ENCODE measurements at regions not wholly inside any gene's neighbourhood (a gene's known extent, or its start where the extent isn't known, plus 50 kb on each side); places are given as distances from the start of the nearest gene placed in this dataset.

- no peak overlapping the region for H2AFZ ChIP-seq (ENCODE audit: low read depth, low read length)
- WGBS (ENCODE audit: insufficient coverage, low coverage, missing lambda C conversion rate) = 5% methylated on average over 1 of the region's 1 CpG
- no peak overlapping the region for H3K9ac ChIP-seq (ENCODE audit: insufficient read depth in 1 of 2, low read depth in 2 of 2, low read length in 2 of 2)
- TF ChIP-seq MNT (conservative IDR thresholded peaks at IDR 0.05) (no peak), ZBTB5 (IDR thresholded peaks at IDR 0.05) (no peak), ZNF764 (CRISPR knock-in tag; IDR thresholded peaks at IDR 0.05; ENCODE audit: low read depth) (no peak), CCAR2 (IDR thresholded peaks at IDR 0.05; ENCODE audit: low read depth, low read length) (no peak), SLC30A9 (CRISPR knock-in tag; IDR thresholded peaks at IDR 0.05) (no peak), ELF4 (CRISPR knock-in tag; IDR thresholded peaks at IDR 0.05) (no peak), BCOR (IDR thresholded peaks at IDR 0.05) (no peak), MBD1 (CRISPR knock-in tag; IDR thresholded peaks at IDR 0.05) (no peak), GABPA (tag; conservative IDR thresholded peaks at IDR 0.05; ENCODE audit: low read depth) (no peak)
- no peaks in the 10 kb centered on the region for H3K9me1 ChIP-seq (ENCODE audit: control insufficient read depth, insufficient read depth, low read length)
- no TSS peak for BruUV-seq (replicated peaks)
- FAIRE-seq = no peak
- no peaks in the 10 kb centered on the region for H4K20me1 ChIP-seq (replicated peaks; ENCODE audit: control insufficient read depth, insufficient read depth, low read length)
- CTCF ChIA-PET (ENCODE audit: low intra/inter-chr PET ratio) = no interaction called here
- H3K9me3 ChIP-seq (replicated peaks; ENCODE audit: control insufficient read depth, insufficient read depth, low read depth, low read length) = no peaks in the 10 kb centered on the region; the same call in 1 of the 2 replicates
- no peaks in the 10 kb centered on the region for H3K36me3 ChIP-seq (ENCODE audit: control insufficient read depth, insufficient read depth, low read length)
- DNase-seq (ENCODE audit: extremely low read depth in 1 of 4, low spot score in 3 of 4) = no peak
- H3K79me2 ChIP-seq (ENCODE audit: control insufficient read depth, insufficient read depth, low read length) = no peaks in the 10 kb centered on the region
- H3K4me1 ChIP-seq (replicated peaks in 1 of 2; ENCODE audit: control insufficient read depth in 2 of 2, insufficient read depth in 2 of 2, low read length in 2 of 2) = no peaks in the 10 kb centered on the region
- no peak for ATAC-seq
- in situ Hi-C loops (cut with MboI) (no loop called here), intact Hi-C loops (cut with micrococcal nuclease) (no loop called here)
- no peak overlapping the region for H3K4me3 ChIP-seq
- no peak overlapping the region for H3K27ac ChIP-seq (ENCODE audit: extremely low read depth, low read depth, low read length)
- no peak overlapping the region for H3K4me2 ChIP-seq (ENCODE audit: insufficient read depth, low read length)
- POLR2A ChIA-PET = no interaction called here
- H3K27me3 ChIP-seq (ENCODE audit: control insufficient read depth in 2 of 2, insufficient read depth in 2 of 2, low read length in 2 of 2) = no peaks in the 10 kb centered on the region
These were observed 53.8 kb upstream of the SAMD3 start for GRCh38 chr6:130276507-130276906.

Data from K562 (cell line).